ENCODE measurements at regions not wholly inside any gene's neighbourhood (a gene's known extent, or its start where the extent isn't known, plus 50 kb on each side); places are given as distances from the start of the nearest gene placed in this dataset.

DNA sequence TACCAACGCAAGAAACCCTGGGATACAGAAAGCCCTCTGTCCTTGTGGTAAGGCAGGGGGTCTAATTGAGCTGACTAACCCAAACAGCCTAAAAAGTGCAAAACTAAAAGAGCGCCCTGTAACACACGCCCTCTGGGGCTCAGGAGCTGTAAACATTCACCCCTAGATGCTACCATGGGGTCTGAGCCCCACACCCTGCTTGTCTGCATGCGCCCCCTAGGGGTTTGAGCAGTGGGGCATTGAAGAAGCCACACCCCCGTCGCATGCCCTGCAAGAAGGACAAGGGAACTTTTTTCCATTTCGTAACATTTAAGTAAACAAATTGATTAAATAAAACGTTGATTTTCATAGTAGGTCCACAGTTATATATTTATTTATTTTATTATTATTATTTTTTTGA is 616.9 kb upstream of the MAN1A1 start:
- no peak for TF ChIP-seq KDM1A (IDR thresholded peaks at IDR 0.05; ENCODE audit: borderline replicate concordance, low read length)
- peak; percentile 68 to 80 (median 70) for TF ChIP-seq CTCF (IDR thresholded peaks at IDR 0.05; ENCODE audit: control extremely low read depth in 1 of 3, insufficient read depth in 1 of 3, low read depth in 1 of 3, low read length in 3 of 3)
- TF ChIP-seq ZNF274 (IDR thresholded peaks at IDR 0.05; ENCODE audit: borderline replicate concordance, extremely low read depth, low read length) = no peak
- no peak for TF ChIP-seq JUN (IDR thresholded peaks at IDR 0.05; ENCODE audit: low read depth, low read length)
- TF ChIP-seq POLR2AphosphoS5 (IDR thresholded peaks at IDR 0.05; ENCODE audit: low read depth, low read length) = no peak
- TF ChIP-seq EP300 (IDR thresholded peaks at IDR 0.05; ENCODE audit: borderline replicate concordance in 1 of 2, low read depth in 2 of 2, low read length in 2 of 2) = no peak
- no peak for TF ChIP-seq SIRT6 (IDR thresholded peaks at IDR 0.05; ENCODE audit: low read length)
- TF ChIP-seq PHF8 (conservative IDR thresholded peaks at IDR 0.05; ENCODE audit: low read depth, low read length) = no peak
- TF ChIP-seq CHD2 (IDR thresholded peaks at IDR 0.05; ENCODE audit: low read length) = no peak
- TF ChIP-seq POU5F1 (IDR thresholded peaks at IDR 0.05; ENCODE audit: low read depth, low read length) = no peak
- no peak for TF ChIP-seq TCF12 (IDR thresholded peaks at IDR 0.05; ENCODE audit: low read depth, low read length)
- TF ChIP-seq BCL11A (IDR thresholded peaks at IDR 0.05; ENCODE audit: low read depth in 2 of 2, low read length in 2 of 2) = no peak
- TF ChIP-seq EZH2 (IDR thresholded peaks at IDR 0.05; ENCODE audit: low read depth, low read length, severe bottlenecking) = no peak
- no peak for TF ChIP-seq YY1 (IDR thresholded peaks at IDR 0.05; ENCODE audit: low read depth, low read length)
